GM19452 (cell line): ENCODE measurements at regions not wholly inside any gene's neighbourhood (a gene's known extent, or its start where the extent isn't known, plus 50 kb on each side); places are given as distances from the start of the nearest gene placed in this dataset.
A peak's percentile ranks its signal among the peaks of the same experiment; 100 is the strongest.
"Not testable (repeated sequence)": the region's sequence is repeated elsewhere in the genome, so short reads cannot be mapped to it uniquely, and the experiment has no call there.

Experiments used
- ATAC-seq: cut with Tn5 transposase; IDR thresholded peaks from one replicate; pipeline ENCODE4 v1.9.1; 2021; ENCODE audit not compliant: unreplicated experiment

- ATAC-seq: peak; percentile 69
Measured at GRCh38 chr5:103808464-103809106, 246.0 kb upstream of the NUDT12 start.

GRCh38 chr5:103804711-103805110 lies 242.1 kb upstream of the NUDT12 start:
- ATAC-seq: no peak

DNA sequence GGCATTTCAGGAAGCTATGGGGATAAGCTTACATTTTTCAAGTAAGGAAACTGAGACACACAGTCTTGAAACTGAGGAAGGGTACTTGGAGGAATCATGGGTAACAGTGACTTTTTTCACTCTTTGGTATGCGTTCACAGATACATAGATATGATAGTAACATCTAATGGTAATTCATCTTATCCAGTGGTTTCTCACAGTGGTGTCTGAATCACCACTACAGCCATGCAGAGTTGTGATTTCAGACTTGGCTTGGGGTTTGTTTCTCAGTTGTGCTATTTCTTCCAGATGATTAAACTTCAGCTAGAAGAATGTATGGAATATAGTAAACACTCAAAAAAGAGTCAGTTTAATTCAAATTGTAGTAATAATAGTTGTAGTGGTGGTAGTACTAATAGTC lies 239.1 kb upstream of the NUDT12 start:
- no peak for ATAC-seq

GRCh38 chr5:103800741-103801495 lies 238.3 kb upstream of the NUDT12 start:
- ATAC-seq: no peak

- no peak for ATAC-seq
Measured at GRCh38 chr5:103793595-103794182, 231.1 kb upstream of the NUDT12 start.

DNA sequence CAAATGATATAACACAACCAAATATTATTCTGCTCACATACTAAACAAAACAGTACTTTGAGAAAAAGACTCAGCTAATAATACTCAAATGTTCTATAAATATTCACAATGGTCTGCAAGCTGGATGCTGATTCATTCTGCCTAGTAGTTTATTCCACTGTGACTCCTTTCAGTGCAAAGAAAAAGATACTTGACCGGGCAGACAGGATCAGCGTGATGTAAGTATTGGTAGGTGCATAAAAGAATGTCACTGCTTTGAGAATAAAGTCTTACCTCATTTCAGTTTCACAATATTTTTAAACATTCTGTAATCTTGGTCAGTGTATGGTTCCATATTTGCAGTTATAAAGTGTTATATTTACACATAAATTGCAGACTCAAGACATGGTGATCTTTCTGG lies 223.0 kb upstream of the NUDT12 start:
- no peak for ATAC-seq

- ATAC-seq: no peak
Measured at GRCh38 chr5:103783669-103784068, 221.1 kb upstream of the NUDT12 start.

DNA sequence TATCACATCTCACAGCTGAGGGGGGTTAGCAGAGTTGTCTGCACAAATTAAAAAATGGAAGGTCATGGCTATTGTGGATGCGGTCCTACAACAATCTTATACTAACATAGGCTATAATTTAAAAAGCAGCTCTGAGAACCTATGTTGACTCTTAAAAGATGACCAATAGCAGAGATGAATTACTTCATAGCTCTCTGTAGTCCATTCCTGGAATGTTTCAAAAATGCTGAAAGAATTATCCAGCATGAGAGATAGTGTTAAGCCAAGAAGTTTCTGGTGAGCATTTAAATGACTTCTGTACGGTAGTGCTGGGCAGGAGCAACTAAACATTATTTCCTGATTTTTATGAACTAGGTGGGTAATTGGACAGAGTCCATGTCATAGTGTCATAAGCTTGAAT lies 218.2 kb upstream of the NUDT12 start:
- ATAC-seq: no peak

- ATAC-seq: no peak
Measured at GRCh38 chr5:103774721-103775120, 212.1 kb upstream of the NUDT12 start.

DNA sequence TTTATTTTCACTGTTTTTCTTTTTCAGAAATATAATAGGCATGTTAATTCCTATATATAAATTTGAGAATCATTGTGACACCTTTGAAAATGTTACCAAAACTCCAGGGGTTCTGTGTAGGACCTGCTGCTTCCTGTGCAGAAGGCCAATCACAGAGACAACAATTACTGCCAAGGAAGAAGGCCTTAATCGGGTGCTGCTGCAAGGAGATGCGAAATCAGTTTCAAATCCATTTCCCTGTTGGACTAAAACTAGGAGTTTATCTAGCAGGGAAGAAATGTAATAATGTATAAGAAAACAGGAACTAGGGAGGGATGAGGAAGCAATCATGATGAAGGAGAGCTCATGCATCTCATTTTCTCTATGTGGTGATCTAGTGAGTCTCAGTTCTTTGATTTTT lies 209.7 kb upstream of the NUDT12 start:
- ATAC-seq: no peak

DNA sequence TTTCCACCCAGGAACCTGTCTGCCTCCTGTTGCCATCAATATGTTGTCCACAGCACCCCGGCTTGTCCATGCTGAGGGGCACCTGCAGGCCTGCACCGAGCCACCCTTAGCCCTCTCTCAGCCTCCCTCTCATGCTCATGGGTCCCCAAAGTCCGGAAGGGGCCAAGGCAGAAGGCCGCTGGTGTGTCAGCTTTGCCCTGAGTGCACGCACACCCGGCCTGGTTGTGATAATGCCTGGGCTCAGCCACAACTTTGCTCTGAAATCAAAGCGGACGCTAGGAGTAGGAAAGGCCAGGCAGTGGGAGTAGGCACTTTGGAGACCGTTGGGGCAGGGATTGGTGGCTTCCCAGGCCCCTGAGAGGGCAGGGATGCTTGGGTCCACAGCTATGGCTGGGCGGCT lies 201.8 kb upstream of the NUDT12 start:
- no peak for ATAC-seq

GRCh38 chr5:103758996-103759395 lies 196.4 kb upstream of the NUDT12 start:
- ATAC-seq: no peak

DNA sequence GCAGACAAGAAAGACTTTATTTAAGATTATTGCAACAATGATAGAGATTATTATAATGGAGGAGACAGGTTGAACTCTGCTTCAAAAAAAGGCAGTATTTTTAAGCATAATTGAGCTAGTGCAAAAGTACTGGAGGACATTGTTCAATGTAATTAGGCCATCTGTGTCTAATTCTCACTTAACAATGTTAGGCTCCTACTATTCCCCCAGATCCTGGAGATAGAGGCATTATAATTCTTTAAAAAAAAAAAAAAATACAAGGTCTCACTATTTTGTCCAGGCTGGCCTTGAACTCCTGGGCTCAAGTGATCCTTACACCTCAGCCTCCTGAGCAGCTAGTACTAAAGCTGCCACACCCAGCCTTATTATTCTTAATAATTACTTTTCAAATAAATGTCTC lies 193.4 kb upstream of the NUDT12 start:
- ATAC-seq: no peak

- no peak for ATAC-seq
Measured at GRCh38 chr5:103745353-103746065, 182.9 kb upstream of the NUDT12 start.

- no peak for ATAC-seq
Measured at GRCh38 chr5:103744159-103744558, 181.6 kb upstream of the NUDT12 start.

GRCh38 chr5:103743421-103743820 lies 180.8 kb upstream of the NUDT12 start:
- no peak for ATAC-seq

GRCh38 chr5:103741984-103742383 lies 179.4 kb upstream of the NUDT12 start:
- ATAC-seq: no peak

DNA sequence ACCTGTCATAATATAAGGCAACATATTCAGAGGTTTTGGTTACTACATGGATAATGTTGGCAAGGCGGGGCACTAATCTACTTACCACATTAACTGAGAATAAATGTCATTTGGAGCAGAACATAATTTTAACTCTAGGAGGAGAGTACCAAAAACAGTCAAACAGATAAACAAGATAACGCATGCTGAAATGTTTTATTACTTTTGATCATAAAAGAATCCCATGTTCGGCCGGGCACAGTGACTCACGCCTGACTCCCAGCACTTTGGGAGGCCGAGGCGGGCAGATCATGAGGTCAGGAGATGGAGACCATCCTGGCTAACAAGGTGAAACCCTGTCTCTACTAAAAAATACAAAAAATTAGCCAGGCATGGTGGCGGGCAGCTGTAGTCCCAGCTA lies 173.8 kb upstream of the NUDT12 start:
- ATAC-seq: not testable (repeated sequence)

- ATAC-seq: no peak
Measured at GRCh38 chr5:103724271-103724670, 161.7 kb upstream of the NUDT12 start.

DNA sequence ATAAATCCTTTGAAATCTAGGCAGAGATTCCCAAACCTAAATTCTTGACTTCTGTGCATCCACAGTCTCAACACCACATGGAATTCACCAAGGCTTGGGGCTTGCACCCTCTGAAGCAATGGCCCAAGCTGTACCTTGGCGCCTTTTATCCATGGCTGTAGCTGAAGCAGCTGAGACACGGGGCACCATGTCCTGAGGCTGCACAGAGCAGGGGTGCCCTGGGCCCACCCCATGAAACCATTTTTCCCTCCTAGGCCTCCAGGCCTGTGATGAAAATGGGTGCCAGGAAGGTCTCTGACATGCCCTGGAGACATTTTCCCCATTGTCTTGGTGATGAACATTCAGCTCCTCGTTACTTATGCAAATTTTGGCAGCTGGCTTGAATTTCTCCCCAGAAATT lies 158.6 kb upstream of the NUDT12 start:
- ATAC-seq: no peak

DNA sequence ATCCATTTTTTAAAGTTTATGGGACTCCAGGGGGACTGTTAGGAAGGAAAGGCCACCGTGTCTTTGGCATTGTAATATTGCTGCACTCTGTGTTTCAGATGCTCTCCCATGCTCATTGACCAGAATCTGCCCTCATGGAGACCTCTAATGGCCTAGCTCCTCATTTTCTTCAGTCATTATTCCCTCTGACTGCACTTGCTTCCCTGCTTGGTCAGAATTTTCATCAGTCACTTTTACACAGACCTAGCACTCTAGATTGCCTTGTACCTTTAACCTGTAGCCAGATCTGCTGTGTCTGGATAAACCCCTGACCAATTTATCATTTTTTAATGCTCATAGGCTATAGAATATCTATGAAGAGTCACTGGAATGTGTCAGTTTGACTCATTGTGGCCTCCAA lies 155.5 kb upstream of the NUDT12 start:
- ATAC-seq: no peak

GRCh38 chr5:103708601-103709000 lies 146.0 kb upstream of the NUDT12 start:
- ATAC-seq: no peak
